Osteoblast (primary cell): ENCODE measurements at regions not wholly inside any gene's neighbourhood (a gene's known extent, or its start where the extent isn't known, plus 50 kb on each side); places are given as distances from the start of the nearest gene placed in this dataset.
"Not testable (repeated sequence)": the region's sequence is repeated elsewhere in the genome, so short reads cannot be mapped to it uniquely, and the experiment has no call there.

Source experiments
- DNase-seq: peaks from one replicate; pipeline ENCODE4 v3.0.0; 2011; ENCODE audit warnings: low spot score, mixed read lengths; ENCODE audit not compliant: insufficient read length; ENCODE audit errors: missing footprints
- H2AFZ ChIP-seq: 2 replicates; pipeline ENCODE4 v1.6.0; 2011; ENCODE audit warnings: mild to moderate bottlenecking, low read length
- H3K27ac ChIP-seq: 2 replicates; pipeline ENCODE4 v1.5.1; 2011; ENCODE audit warnings: mild to moderate bottlenecking, low read depth, low read length, moderate library complexity
- H3K27me3 ChIP-seq: 2 replicates; pipeline ENCODE4 v1.6.0; 2012; ENCODE audit warnings: mild to moderate bottlenecking, control low read depth, inconsistent platforms, low read length, moderate library complexity; ENCODE audit not compliant: insufficient read depth
- H3K36me3 ChIP-seq: 2 replicates; pipeline ENCODE4 v1.5.1; 2011; ENCODE audit warnings: mild to moderate bottlenecking, low read length, control low read depth, moderate library complexity; ENCODE audit not compliant: insufficient read depth
- H3K4me1 ChIP-seq: 2 replicates; pipeline ENCODE4 v1.5.1; 2011; ENCODE audit warnings: mild to moderate bottlenecking, low read length, control low read depth, moderate library complexity; ENCODE audit not compliant: insufficient read depth
- H3K4me2 ChIP-seq: 2 replicates; pipeline ENCODE4 v1.6.0; 2011; ENCODE audit warnings: mild to moderate bottlenecking, low read length; ENCODE audit not compliant: insufficient read depth
- H3K4me3 ChIP-seq: fragments of 200-600 bp; sonication (generic); 3 replicates; pipeline ENCODE4 v1.5.1; 2012; ENCODE audit warnings: mild to moderate bottlenecking, low read length, inconsistent platforms; ENCODE audit not compliant: insufficient read depth
- H3K79me2 ChIP-seq: 2 replicates; pipeline ENCODE4 v1.6.0; 2012; ENCODE audit warnings: mild to moderate bottlenecking, low read length, control low read depth, inconsistent platforms; ENCODE audit not compliant: insufficient read depth
- H3K9me3 ChIP-seq: 2 replicates; pipeline ENCODE4 v1.5.1; 2011; ENCODE audit warnings: low read depth, low read length, control low read depth
- H4K20me1 ChIP-seq: 2 replicates; pipeline ENCODE4 v1.6.0; 2012; ENCODE audit warnings: mild to moderate bottlenecking, low read length, control low read depth; ENCODE audit not compliant: insufficient read depth
- TF ChIP-seq, protein P1 (sequence below): IDR thresholded peaks from 2 replicates; pipeline ENCODE4 v1.5.1; 2011; ENCODE audit warnings: mild to moderate bottlenecking, low read depth, low read length, moderate library complexity; ENCODE audit errors: extremely low read depth

DNA sequence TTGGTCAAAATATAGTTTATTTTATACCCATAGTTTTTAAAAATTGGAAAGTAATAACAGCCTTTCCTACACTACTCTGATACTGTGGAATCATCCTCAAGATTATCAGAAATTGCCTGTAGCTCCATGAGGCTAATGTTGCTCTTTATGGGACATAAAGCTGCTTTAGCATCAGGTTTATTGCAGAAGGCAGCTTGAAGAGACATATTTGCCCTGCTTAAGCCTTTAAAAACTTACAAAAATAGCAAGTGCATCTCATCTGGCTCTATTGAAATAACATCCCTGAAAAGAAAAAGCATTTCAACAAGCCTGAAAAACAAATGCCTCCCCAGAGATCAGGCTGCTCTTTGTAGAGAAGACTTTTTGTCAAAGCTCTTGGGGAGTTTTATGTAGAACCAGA is 142.9 kb upstream of the MON1B start:
- H3K36me3 ChIP-seq = no peaks in the 10 kb centered on the region
- H2AFZ ChIP-seq = no peak overlapping the region
- no peak for DNase-seq
- TF ChIP-seq, protein P1, sequence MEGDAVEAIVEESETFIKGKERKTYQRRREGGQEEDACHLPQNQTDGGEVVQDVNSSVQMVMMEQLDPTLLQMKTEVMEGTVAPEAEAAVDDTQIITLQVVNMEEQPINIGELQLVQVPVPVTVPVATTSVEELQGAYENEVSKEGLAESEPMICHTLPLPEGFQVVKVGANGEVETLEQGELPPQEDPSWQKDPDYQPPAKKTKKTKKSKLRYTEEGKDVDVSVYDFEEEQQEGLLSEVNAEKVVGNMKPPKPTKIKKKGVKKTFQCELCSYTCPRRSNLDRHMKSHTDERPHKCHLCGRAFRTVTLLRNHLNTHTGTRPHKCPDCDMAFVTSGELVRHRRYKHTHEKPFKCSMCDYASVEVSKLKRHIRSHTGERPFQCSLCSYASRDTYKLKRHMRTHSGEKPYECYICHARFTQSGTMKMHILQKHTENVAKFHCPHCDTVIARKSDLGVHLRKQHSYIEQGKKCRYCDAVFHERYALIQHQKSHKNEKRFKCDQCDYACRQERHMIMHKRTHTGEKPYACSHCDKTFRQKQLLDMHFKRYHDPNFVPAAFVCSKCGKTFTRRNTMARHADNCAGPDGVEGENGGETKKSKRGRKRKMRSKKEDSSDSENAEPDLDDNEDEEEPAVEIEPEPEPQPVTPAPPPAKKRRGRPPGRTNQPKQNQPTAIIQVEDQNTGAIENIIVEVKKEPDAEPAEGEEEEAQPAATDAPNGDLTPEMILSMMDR = no peak
- H3K79me2 ChIP-seq = no peaks in the 10 kb centered on the region
- H3K4me1 ChIP-seq = no peaks in the 10 kb centered on the region
- no peaks in the 10 kb centered on the region for H3K9me3 ChIP-seq
- H3K4me3 ChIP-seq = no peak overlapping the region
- no peaks in the 10 kb centered on the region for H4K20me1 ChIP-seq
- no peaks in the 10 kb centered on the region for H3K27me3 ChIP-seq
- no peak overlapping the region for H3K4me2 ChIP-seq
- H3K27ac ChIP-seq = no peak overlapping the region

DNA sequence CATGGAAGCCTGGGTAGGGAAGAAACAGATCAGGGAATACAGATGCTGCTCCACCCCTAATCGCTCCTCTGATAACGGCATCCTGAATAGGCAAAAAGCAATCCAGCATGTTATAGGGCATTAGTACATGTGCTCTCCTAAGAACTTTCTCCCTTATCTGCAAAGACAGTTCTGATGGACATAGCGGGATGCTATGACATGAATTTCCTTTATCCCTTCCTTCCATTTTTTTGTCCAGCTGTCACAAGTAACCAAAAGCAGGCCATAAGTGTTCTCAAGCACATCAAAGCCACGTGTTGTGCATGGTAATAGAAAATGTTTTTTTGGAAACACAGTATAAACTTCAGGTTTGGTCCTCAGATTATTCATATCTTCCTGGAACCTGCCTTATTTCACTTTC is 141.4 kb upstream of the MON1B start:
- TF ChIP-seq, protein P1 = no peak
- H2AFZ ChIP-seq = no peak overlapping the region
- no peaks in the 10 kb centered on the region for H3K36me3 ChIP-seq
- H3K4me3 ChIP-seq = no peak overlapping the region
- H3K79me2 ChIP-seq = no peaks in the 10 kb centered on the region
- H3K4me1 ChIP-seq = no peaks in the 10 kb centered on the region
- no peak overlapping the region for H3K27ac ChIP-seq
- H3K4me2 ChIP-seq = no peak overlapping the region
- DNase-seq = no peak
- H3K27me3 ChIP-seq = no peaks in the 10 kb centered on the region
- no peaks in the 10 kb centered on the region for H3K9me3 ChIP-seq
- H4K20me1 ChIP-seq = no peaks in the 10 kb centered on the region

DNA sequence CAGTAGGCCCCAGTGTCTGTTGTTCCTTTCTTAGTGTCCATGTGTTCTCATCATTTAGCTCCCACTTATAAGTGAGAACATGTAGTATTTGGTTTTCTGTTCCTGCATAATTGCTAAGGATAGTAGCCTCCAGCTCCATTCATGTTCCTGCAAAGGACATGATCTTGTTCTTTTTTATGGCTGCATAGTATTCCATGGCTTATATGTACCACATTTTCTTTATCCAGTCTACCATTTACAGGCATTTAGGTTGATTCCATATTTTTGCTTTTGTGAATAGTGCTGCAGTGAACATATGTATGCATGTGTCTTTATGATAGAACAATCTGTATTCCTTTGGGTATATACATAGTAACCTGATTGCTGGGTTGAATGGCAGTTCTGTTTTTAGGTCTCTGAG is 134.4 kb upstream of the MON1B start:
- H3K4me2 ChIP-seq, H4K20me1 ChIP-seq, H3K36me3 ChIP-seq, H3K4me3 ChIP-seq, H3K9me3 ChIP-seq, H3K79me2 ChIP-seq, DNase-seq, H2AFZ ChIP-seq, H3K27ac ChIP-seq, H3K4me1 ChIP-seq, H3K27me3 ChIP-seq: not testable (repeated sequence)

DNA sequence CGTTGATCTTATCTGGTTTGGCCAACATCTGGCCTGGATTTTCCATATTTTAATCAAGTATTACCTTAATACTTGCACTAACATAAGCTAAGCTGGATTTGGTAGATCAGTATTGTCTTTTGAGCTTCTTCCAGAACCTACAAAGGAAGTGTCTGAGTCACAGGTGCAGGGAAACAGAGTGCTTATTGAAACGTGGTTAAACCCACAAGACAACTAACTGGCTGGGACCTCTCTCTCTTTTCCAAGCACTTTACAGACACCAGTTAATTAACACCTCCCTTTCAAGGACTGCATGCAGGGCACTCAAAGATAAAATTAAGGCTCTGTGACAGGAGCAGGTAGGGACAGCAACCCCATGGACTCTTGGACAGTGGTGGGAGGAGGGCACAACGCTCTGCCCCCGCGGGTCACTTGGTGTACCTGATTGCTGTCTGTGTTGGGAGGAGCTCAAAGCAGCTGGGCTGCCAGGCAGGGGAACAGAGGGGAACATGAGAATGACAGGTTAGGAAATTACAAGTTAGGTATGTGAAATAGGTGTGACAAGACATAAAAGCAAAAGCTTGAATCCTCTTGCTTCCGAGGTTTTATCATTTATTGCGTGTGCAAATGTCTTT is 133.7 kb upstream of the MON1B start:
- DNase-seq = no peak
- no peak overlapping the region for H3K4me3 ChIP-seq
- TF ChIP-seq, protein P1 = no peak

More for the DNA sequence above, 133.7 kb upstream of the MON1B start:
- Histone ChIP-seq H3K27me3 (no peaks in the 10 kb centered on the region), H4K20me1 (no peaks in the 10 kb centered on the region), H3K4me2 (no peak overlapping the region), H3K79me2 (no peaks in the 10 kb centered on the region), H3K4me1 (no peaks in the 10 kb centered on the region), H3K27ac (no peak overlapping the region), H3K9me3 (no peaks in the 10 kb centered on the region), H2AFZ (no peak overlapping the region), H3K36me3 (no peaks in the 10 kb centered on the region)
